ENCODE measurements at regions not wholly inside any gene's neighbourhood (a gene's known extent, or its start where the extent isn't known, plus 50 kb on each side); places are given as distances from the start of the nearest gene placed in this dataset.

DNA sequence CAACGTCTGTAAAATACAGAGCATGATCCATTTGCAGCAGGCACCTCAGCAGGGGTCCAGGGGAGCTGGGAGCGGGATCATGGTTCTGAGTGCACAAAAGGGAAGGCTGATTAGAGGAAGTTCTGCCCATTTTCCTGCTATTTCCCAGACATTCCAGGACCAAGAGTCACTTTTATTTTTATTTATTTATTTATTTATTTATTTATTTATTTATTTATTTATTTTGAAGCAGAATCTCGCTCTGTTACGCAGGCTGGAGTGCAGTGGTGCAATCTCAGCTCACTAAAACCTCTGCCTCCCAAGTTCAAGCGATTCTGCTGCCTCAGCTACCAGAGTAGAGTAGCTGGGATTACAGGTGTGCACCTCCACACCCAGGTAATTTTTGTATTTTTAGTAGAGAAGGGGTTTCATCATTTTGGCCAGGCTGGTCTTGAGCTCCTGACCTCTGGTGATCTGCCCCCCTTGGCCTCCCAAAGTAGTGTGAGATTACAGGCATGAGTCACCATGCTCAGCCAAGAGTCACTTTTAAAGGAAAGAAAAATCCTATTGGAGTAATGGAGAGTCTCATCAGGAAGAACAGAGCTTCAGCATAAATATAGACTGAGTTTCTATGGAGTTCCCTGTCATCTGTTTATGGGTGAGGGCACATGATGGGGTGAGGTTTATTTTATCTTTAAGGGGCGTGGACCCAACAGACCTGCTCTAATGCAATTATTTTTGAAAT is 355.2 kb downstream of the HAPSTR1 start:
- ATAC-seq = peak; percentile 78 to 85
- DNase-seq = no peak
- peak overlapping the region; percentile 53 for H3K27ac ChIP-seq (ENCODE audit: low read length)
- H3K4me3 ChIP-seq (ENCODE audit: low read length) = no peak overlapping the region
- no peaks in the 10 kb centered on the region for H3K9me3 ChIP-seq (ENCODE audit: control insufficient read depth, low read length)
- no peaks in the 10 kb centered on the region for H3K4me1 ChIP-seq (ENCODE audit: control insufficient read depth, insufficient read depth, low read length)
- intact Hi-C loops (cut with DNase I) = no loop called here
- no peaks in the 10 kb centered on the region for H3K27me3 ChIP-seq (ENCODE audit: control insufficient read depth, insufficient read depth)
- 73% methylated on average over 6 of the region's 6 CpGs for WGBS

- no peak overlapping the region for H3K4me3 ChIP-seq (ENCODE audit: low read length)
- peak; percentile 52 to 87 (median 79) for DNase-seq
- H3K4me1 ChIP-seq (ENCODE audit: control insufficient read depth, insufficient read depth, low read length) = no peaks in the 10 kb centered on the region
- ATAC-seq = peak; percentile 89 to 90
- 20% methylated on average over 2 of the region's 2 CpGs for WGBS
- intact Hi-C loops (cut with DNase I) = no loop called here
- H3K27me3 ChIP-seq (ENCODE audit: control insufficient read depth, insufficient read depth) = no peaks in the 10 kb centered on the region
- no peaks in the 10 kb centered on the region for H3K9me3 ChIP-seq (ENCODE audit: control insufficient read depth, low read length)
- H3K27ac ChIP-seq (ENCODE audit: low read length) = peak overlapping the region; percentile 53
Measured at GRCh38 chr16:9447195-9447551, 355.7 kb downstream of the HAPSTR1 start.

DNA sequence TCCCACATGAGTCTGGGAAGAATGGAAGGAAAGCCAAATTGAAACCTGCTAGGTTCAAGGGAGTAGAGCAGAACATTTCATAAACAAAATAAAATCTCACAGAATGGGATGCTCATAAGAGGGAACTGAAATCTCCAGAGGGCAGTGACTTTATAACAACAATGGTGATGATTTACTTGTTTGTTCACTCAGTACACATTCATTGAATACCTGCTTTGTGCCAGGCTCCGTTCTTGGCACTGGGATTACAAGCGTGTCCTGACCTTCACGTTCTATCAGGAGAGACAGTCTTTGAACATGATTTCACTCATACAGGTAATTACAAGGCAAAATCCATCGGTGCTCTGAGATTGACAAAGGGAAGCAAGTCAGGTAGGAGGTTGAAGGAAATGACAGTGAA is 356.3 kb downstream of the HAPSTR1 start:
- Histone ChIP-seq H3K9me3 (ENCODE audit: control insufficient read depth, low read length) (no peaks in the 10 kb centered on the region), H3K4me3 (ENCODE audit: low read length) (no peak overlapping the region), H3K4me1 (ENCODE audit: control insufficient read depth, insufficient read depth, low read length) (no peaks in the 10 kb centered on the region), H3K27me3 (ENCODE audit: control insufficient read depth, insufficient read depth) (no peaks in the 10 kb centered on the region), H3K27ac (ENCODE audit: low read length) (no peak overlapping the region)
- WGBS = 62% methylated on average over 4 of the region's 4 CpGs
- ATAC-seq (no peak), DNase-seq (no peak)
- intact Hi-C loops (cut with DNase I) = no loop called here

- DNase-seq (no peak), ATAC-seq (no peak)
- intact Hi-C loops (cut with DNase I) = no loop called here
- Histone ChIP-seq H3K27me3 (ENCODE audit: control insufficient read depth, insufficient read depth) (no peaks in the 10 kb centered on the region), H3K4me3 (ENCODE audit: low read length) (no peak overlapping the region), H3K4me1 (ENCODE audit: control insufficient read depth, insufficient read depth, low read length) (no peaks in the 10 kb centered on the region), H3K9me3 (ENCODE audit: control insufficient read depth, low read length) (no peaks in the 10 kb centered on the region), H3K27ac (ENCODE audit: low read length) (no peak overlapping the region)
- 95% methylated on average over 3 of the region's 3 CpGs for WGBS
Measured at GRCh38 chr16:9449597-9449996, 358.2 kb downstream of the HAPSTR1 start.

- H3K27ac ChIP-seq (ENCODE audit: low read length) = no peak overlapping the region
- H3K27me3 ChIP-seq (ENCODE audit: control insufficient read depth, insufficient read depth) = no peaks in the 10 kb centered on the region
- intact Hi-C loops (cut with DNase I) = no loop called here
- no peak overlapping the region for H3K4me3 ChIP-seq (ENCODE audit: low read length)
- 58% methylated on average over 2 of the region's 2 CpGs for WGBS
- no peaks in the 10 kb centered on the region for H3K4me1 ChIP-seq (ENCODE audit: control insufficient read depth, insufficient read depth, low read length)
- ATAC-seq (no peak), DNase-seq (no peak)
- no peaks in the 10 kb centered on the region for H3K9me3 ChIP-seq (ENCODE audit: control insufficient read depth, low read length)
Measured at GRCh38 chr16:9457215-9457614, 365.8 kb downstream of the HAPSTR1 start.

DNA sequence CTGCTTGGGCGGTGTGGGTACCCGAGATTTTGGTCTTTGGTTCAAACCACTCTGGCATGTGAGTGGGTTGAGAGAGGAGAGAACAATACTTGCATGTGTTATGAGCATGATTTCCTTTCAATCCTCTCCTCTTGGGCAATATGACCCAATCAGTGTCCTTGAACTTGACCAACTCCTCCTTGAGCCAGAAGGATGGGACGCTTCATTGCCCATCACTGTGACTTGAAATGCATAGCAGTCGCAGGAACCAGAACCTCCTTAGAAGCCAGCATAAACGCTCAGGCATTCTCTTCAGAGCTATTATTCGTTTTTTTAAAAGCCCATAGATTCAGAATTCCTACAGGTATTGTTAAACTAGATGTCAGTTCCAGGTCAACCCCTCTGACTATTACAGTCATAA is 367.4 kb downstream of the HAPSTR1 start:
- no peak for DNase-seq
- H3K27me3 ChIP-seq (ENCODE audit: control insufficient read depth, insufficient read depth) = no peaks in the 10 kb centered on the region
- H3K27ac ChIP-seq (ENCODE audit: low read length) = no peak overlapping the region
- no peaks in the 10 kb centered on the region for H3K9me3 ChIP-seq (ENCODE audit: control insufficient read depth, low read length)
- ATAC-seq = no peak
- intact Hi-C loops (cut with DNase I) = no loop called here
- no peaks in the 10 kb centered on the region for H3K4me1 ChIP-seq (ENCODE audit: control insufficient read depth, insufficient read depth, low read length)
- WGBS = 79% methylated on average over 6 of the region's 6 CpGs
- H3K4me3 ChIP-seq (ENCODE audit: low read length) = no peak overlapping the region

DNA sequence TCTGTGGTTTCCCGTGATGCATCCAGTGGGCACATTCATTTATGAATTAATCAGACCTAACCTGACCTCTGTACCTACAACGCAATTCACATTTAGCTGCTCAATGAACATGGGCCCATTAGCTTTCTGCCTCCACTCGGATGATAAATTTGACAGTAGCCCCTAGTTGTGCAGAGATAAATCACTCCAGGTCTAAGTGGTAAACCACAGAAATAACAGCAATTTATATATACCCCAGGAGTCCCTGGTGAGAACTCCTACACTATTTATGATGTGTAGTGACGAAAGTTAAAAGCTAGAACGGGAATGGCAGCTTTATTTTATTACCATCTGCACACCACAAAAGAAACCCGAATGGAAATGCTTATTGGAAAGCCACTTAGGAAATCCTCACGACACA is 371.5 kb downstream of the HAPSTR1 start:
- DNase-seq (no peak), ATAC-seq (no peak)
- Histone ChIP-seq H3K9me3 (ENCODE audit: control insufficient read depth, low read length) (no peaks in the 10 kb centered on the region), H3K4me1 (ENCODE audit: control insufficient read depth, insufficient read depth, low read length) (no peaks in the 10 kb centered on the region), H3K4me3 (ENCODE audit: low read length) (no peak overlapping the region), H3K27me3 (ENCODE audit: control insufficient read depth, insufficient read depth) (no peaks in the 10 kb centered on the region), H3K27ac (ENCODE audit: low read length) (no peak overlapping the region)
- WGBS = 72% methylated on average over 7 of the region's 7 CpGs
- intact Hi-C loops (cut with DNase I) = no loop called here

DNA sequence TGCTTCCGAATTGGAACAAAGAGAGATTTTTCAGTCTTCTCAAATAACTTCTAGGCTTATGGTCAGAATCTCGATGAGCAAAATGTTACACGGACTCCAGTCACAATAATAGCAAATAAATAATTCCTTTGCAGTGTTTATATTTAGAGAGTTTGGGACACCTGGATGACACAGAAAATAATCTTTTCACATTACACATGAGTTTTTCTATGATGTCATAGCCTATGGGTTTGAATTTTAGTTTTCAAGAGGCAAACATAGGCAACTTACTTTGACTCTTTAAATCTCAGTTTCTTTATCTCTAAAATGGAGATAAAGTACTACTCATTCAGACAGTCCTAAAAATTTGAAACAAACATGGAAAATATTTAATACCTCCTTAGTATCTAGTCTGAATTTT is 372.0 kb downstream of the HAPSTR1 start:
- no peaks in the 10 kb centered on the region for H3K27me3 ChIP-seq (ENCODE audit: control insufficient read depth, insufficient read depth)
- ATAC-seq = no peak

GRCh38 chr16:9465161-9465560 is 373.7 kb downstream of the HAPSTR1 start:
- intact Hi-C loops (cut with DNase I) = no loop called here
- no peak overlapping the region for H3K4me3 ChIP-seq (ENCODE audit: low read length)
- no peak for DNase-seq
- WGBS = 77% methylated on average over 4 of the region's 4 CpGs
- H3K4me1 ChIP-seq (ENCODE audit: control insufficient read depth, insufficient read depth, low read length) = no peaks in the 10 kb centered on the region
- H3K27ac ChIP-seq (ENCODE audit: low read length) = no peak overlapping the region
- H3K9me3 ChIP-seq (ENCODE audit: control insufficient read depth, low read length) = no peaks in the 10 kb centered on the region
- ATAC-seq = no peak
- H3K27me3 ChIP-seq (ENCODE audit: control insufficient read depth, insufficient read depth) = no peaks in the 10 kb centered on the region

More for the DNA sequence above, 372.0 kb downstream of the HAPSTR1 start:
- intact Hi-C loops (cut with DNase I) = no loop called here
- Histone ChIP-seq H3K9me3 (ENCODE audit: control insufficient read depth, low read length) (no peaks in the 10 kb centered on the region), H3K4me1 (ENCODE audit: control insufficient read depth, insufficient read depth, low read length) (no peaks in the 10 kb centered on the region), H3K4me3 (ENCODE audit: low read length) (no peak overlapping the region), H3K27ac (ENCODE audit: low read length) (no peak overlapping the region)
- DNase-seq = no peak
- 78% methylated on average over 3 of the region's 3 CpGs for WGBS

GRCh38 chr16:9469512-9469911 is 378.1 kb downstream of the HAPSTR1 start:
- Histone ChIP-seq H3K4me1 (ENCODE audit: control insufficient read depth, insufficient read depth, low read length) (no peaks in the 10 kb centered on the region), H3K9me3 (ENCODE audit: control insufficient read depth, low read length) (no peaks in the 10 kb centered on the region), H3K4me3 (ENCODE audit: low read length) (no peak overlapping the region), H3K27ac (ENCODE audit: low read length) (no peak overlapping the region), H3K27me3 (ENCODE audit: control insufficient read depth, insufficient read depth) (no peaks in the 10 kb centered on the region)
- ATAC-seq = no peak
- intact Hi-C loops (cut with DNase I) = no loop called here
- no peak for DNase-seq

- WGBS = 85% methylated on average over 3 of the region's 3 CpGs
- Histone ChIP-seq H3K9me3 (ENCODE audit: control insufficient read depth, low read length) (no peaks in the 10 kb centered on the region), H3K4me3 (ENCODE audit: low read length) (no peak overlapping the region), H3K27me3 (ENCODE audit: control insufficient read depth, insufficient read depth) (no peaks in the 10 kb centered on the region), H3K27ac (ENCODE audit: low read length) (no peak overlapping the region), H3K4me1 (ENCODE audit: control insufficient read depth, insufficient read depth, low read length) (no peaks in the 10 kb centered on the region)
- DNase-seq = no peak
- no peak for ATAC-seq
- intact Hi-C loops (cut with DNase I) = no loop called here
Measured at GRCh38 chr16:9476744-9477143, 385.3 kb downstream of the HAPSTR1 start.

GRCh38 chr16:9479008-9479407 is 387.6 kb downstream of the HAPSTR1 start:
- H3K4me1 ChIP-seq (ENCODE audit: control insufficient read depth, insufficient read depth, low read length) = no peaks in the 10 kb centered on the region
- ATAC-seq (no peak), DNase-seq (no peak)
- no peaks in the 10 kb centered on the region for H3K9me3 ChIP-seq (ENCODE audit: control insufficient read depth, low read length)
- H3K27me3 ChIP-seq (ENCODE audit: control insufficient read depth, insufficient read depth) = no peaks in the 10 kb centered on the region
- H3K27ac ChIP-seq (ENCODE audit: low read length) = no peak overlapping the region
- intact Hi-C loops (cut with DNase I) = no loop called here
- H3K4me3 ChIP-seq (ENCODE audit: low read length) = no peak overlapping the region
- WGBS = 54% methylated on average over 2 of the region's 2 CpGs
